ENCODE measurements at regions not wholly inside any gene's neighbourhood (a gene's known extent, or its start where the extent isn't known, plus 50 kb on each side); places are given as distances from the start of the nearest gene placed in this dataset.
A peak's percentile ranks its signal among the peaks of the same experiment; 100 is the strongest.

DNA sequence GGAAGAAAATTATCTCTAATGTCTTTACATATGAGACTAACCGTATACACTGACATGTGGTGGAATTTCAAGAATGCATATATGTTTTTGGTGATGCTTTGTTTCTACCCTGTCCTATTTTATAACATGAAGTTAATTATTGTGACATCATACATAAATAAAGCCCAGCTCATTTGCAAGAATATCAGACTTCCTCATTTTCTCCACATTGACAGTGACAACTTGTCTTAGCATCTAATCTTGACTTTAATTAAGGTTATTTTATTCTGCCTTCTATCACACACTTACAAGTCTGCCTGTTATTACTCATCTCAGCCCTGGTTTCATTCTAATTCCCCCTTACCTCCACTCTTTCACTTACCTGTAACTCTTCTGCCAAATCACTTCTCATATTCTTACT is 140.6 kb upstream of the STARD13 start:
- DNase-seq: no peak
- no peaks in the 10 kb centered on the region for H3K4me1 ChIP-seq
- H3K27me3 ChIP-seq: no peaks in the 10 kb centered on the region
- H3K4me3 ChIP-seq: no peak overlapping the region
- TF ChIP-seq, protein P1, sequence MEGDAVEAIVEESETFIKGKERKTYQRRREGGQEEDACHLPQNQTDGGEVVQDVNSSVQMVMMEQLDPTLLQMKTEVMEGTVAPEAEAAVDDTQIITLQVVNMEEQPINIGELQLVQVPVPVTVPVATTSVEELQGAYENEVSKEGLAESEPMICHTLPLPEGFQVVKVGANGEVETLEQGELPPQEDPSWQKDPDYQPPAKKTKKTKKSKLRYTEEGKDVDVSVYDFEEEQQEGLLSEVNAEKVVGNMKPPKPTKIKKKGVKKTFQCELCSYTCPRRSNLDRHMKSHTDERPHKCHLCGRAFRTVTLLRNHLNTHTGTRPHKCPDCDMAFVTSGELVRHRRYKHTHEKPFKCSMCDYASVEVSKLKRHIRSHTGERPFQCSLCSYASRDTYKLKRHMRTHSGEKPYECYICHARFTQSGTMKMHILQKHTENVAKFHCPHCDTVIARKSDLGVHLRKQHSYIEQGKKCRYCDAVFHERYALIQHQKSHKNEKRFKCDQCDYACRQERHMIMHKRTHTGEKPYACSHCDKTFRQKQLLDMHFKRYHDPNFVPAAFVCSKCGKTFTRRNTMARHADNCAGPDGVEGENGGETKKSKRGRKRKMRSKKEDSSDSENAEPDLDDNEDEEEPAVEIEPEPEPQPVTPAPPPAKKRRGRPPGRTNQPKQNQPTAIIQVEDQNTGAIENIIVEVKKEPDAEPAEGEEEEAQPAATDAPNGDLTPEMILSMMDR (IDR thresholded peaks at IDR 0.05): no peak
- no peaks in the 10 kb centered on the region for H3K36me3 ChIP-seq
- intact Hi-C loops (cut with DNase I): no loop called here
- no peak overlapping the region for H3K27ac ChIP-seq
- H3K9me3 ChIP-seq: no peaks in the 10 kb centered on the region
- no peak overlapping the region for H3K9ac ChIP-seq (ENCODE audit: low read depth in 2 of 2, low read length in 2 of 2)

DNA sequence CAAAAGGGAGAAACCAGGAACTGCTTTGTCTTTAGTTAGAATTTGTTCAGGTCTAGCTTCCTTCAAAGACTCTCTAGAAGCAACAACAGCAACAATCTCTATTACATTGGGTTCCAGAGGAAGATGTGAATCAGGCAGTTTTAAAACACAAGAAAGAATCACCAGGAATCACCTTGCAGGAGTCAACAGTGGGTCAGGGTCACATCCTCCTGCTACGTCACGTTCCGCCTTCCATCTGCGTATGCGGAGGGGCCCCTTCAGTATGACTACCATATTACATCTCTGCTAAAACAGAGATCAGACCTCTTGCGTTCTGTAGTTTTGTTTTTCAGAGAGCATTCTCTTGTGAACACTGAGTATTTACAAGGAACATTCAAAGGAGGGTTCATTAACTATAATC is 147.8 kb upstream of the STARD13 start:
- Histone ChIP-seq H3K9ac (ENCODE audit: low read depth in 2 of 2, low read length in 2 of 2) (no peak overlapping the region), H3K27ac (no peak overlapping the region), H3K4me3 (no peak overlapping the region), H3K27me3 (no peaks in the 10 kb centered on the region), H3K9me3 (no peaks in the 10 kb centered on the region), H3K36me3 (no peaks in the 10 kb centered on the region), H3K4me1 (no peaks in the 10 kb centered on the region)
- TF ChIP-seq, protein P1 (IDR thresholded peaks at IDR 0.05): no peak
- no peak for DNase-seq
- intact Hi-C loops (cut with DNase I): no loop called here

DNA sequence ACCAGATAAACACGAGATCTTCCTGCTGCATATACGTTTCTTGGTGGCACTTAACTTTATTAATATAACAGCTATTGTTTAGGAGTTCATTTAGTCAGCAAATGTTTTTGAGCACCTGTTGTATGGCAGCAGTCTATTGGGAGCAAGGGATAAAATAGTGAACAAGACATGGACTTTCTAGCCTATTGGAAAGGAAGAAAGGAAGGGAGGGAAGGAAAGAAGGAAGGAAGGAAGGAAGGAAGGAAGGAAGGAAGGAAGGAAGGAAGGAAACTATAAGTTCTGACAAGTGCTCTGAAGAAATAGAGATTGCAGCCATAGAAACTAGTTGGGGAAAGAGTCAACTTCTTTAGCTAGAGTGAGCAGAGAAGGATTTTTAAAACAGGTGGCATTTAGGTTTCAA is 149.1 kb upstream of the STARD13 start:
- TF ChIP-seq, protein P1 (IDR thresholded peaks at IDR 0.05): no peak
- H3K36me3 ChIP-seq: no peaks in the 10 kb centered on the region
- H3K4me3 ChIP-seq: no peak overlapping the region
- no peak for DNase-seq
- no peaks in the 10 kb centered on the region for H3K4me1 ChIP-seq
- no peak overlapping the region for H3K27ac ChIP-seq
- no peaks in the 10 kb centered on the region for H3K9me3 ChIP-seq
- intact Hi-C loops (cut with DNase I): no loop called here
- no peaks in the 10 kb centered on the region for H3K27me3 ChIP-seq
- no peak overlapping the region for H3K9ac ChIP-seq (ENCODE audit: low read depth in 2 of 2, low read length in 2 of 2)

DNA sequence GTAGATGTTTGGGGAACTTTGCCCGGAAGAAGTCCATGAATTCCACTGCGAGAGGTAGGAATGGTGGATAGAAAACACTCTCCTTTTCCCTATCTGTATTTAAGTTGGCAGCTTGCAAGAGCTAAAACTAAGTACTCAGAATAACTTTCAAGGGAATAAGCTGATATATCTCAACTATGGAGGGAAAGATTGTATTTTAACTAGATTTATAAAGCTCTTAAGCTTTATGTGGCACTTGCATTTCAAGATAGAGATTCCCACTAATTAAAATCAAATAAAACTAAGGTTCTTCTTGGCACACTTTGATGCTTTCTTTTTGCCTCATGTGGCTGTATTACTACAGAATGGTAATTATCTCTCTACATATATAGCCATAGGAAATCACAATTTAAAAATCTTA is 149.7 kb upstream of the STARD13 start:
- no peak overlapping the region for H3K27ac ChIP-seq
- intact Hi-C loops (cut with DNase I): no loop called here
- no peaks in the 10 kb centered on the region for H3K9me3 ChIP-seq
- TF ChIP-seq, protein P1 (IDR thresholded peaks at IDR 0.05): no peak
- H3K36me3 ChIP-seq: no peaks in the 10 kb centered on the region
- H3K4me1 ChIP-seq: no peaks in the 10 kb centered on the region
- H3K4me3 ChIP-seq: no peak overlapping the region
- no peak for DNase-seq
- H3K9ac ChIP-seq (ENCODE audit: low read depth in 2 of 2, low read length in 2 of 2): no peak overlapping the region
- H3K27me3 ChIP-seq: no peaks in the 10 kb centered on the region

DNA sequence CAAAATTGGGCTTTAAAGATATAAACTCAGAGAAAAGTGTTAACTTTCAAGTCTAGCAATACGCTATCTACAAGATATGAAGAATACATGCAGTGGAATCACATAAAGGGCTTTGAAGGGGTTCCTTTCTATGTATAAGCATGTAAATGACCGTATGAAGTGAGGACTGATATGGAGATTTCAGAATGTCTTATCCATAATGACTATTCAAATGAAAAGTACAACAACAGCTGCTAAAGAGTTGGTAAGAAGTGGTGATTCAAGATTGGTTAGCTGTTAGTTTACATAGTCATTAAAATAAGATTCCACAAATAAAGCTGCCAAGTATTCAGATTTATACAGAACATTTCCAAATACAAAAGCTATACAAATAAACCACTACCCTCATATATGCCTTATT is 153.4 kb upstream of the STARD13 start:
- Histone ChIP-seq H3K27me3 (no peaks in the 10 kb centered on the region), H3K4me1 (no peaks in the 10 kb centered on the region), H3K27ac (no peak overlapping the region), H3K9ac (ENCODE audit: low read depth in 2 of 2, low read length in 2 of 2) (no peak overlapping the region), H3K9me3 (no peaks in the 10 kb centered on the region), H3K36me3 (no peaks in the 10 kb centered on the region), H3K4me3 (no peak overlapping the region)
- intact Hi-C loops (cut with DNase I): no loop called here
- TF ChIP-seq, protein P1 (IDR thresholded peaks at IDR 0.05): no peak
- DNase-seq: no peak

DNA sequence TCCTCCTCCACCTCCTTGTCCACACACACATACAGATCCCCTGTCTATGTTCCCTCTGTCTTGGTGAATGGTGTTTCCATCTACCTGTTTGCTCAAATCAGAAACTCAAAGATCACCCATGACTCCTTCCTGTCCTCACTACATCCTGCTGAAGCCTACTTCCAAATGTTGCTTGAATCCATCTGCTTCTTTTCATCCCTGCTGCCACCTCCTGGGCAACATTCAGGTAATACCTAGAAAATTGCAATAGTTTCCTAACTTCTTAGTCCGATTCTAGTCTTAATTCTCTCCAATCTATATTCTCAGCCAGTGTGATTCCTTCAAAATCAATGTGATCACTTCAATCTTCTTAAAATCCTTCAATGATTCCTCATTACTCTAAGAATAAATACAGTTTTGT is 155.5 kb upstream of the STARD13 start:
- intact Hi-C loops (cut with DNase I): loop anchor here (10.0 kb wide), 1 partner anchor 206 kb away; no protein-coding TSS in a partner anchor
- no peaks in the 10 kb centered on the region for H3K4me1 ChIP-seq
- no peak overlapping the region for H3K9ac ChIP-seq (ENCODE audit: low read depth in 2 of 2, low read length in 2 of 2)
- TF ChIP-seq, protein P1 (IDR thresholded peaks at IDR 0.05): no peak
- H3K4me3 ChIP-seq: no peak overlapping the region
- H3K9me3 ChIP-seq: no peaks in the 10 kb centered on the region
- no peaks in the 10 kb centered on the region for H3K36me3 ChIP-seq
- H3K27me3 ChIP-seq: no peaks in the 10 kb centered on the region
- H3K27ac ChIP-seq: no peak overlapping the region
- peak; percentile 43 for DNase-seq
